ENCODE measurements at regions not wholly inside any gene's neighbourhood (a gene's known extent, or its start where the extent isn't known, plus 50 kb on each side); places are given as distances from the start of the nearest gene placed in this dataset.

DNA sequence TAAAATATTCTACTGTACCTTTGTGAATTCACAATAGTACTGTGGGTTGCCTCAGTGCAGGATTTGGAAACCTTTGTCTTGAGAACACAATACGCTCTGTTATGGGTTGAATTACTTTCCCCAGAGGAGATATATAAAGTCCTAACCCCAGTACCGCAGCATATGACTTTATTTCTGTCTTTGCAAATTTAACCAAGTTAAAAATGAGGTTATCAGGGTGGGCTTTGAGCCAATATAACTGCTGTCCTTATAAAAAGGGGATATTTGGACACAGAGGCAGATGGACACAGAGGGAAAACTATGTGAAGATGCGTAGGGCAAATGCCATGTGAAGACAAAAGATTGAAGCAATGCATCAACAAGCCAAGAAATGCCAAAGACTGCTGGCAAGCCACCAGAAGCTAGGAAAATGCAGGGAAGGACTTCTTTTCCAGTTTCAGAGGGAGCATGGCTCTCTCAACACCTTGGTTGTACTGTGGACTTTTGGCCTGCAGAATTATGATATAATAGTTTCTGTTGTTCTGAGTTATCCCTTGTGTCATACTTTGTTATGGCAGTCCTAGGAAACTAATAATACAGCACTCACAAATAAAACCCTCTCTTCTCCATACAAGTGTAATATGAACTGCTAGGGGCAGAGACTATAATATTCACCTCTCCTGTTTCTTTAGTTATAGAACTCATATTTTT is 292.6 kb upstream of the SPTLC3 start:
- Histone ChIP-seq H3K27ac (ENCODE audit: low read depth, low read length) (no peak overlapping the region), H3K36me3 (ENCODE audit: control insufficient read depth in 2 of 3, insufficient read depth in 3 of 3, low read length in 3 of 3) (no peaks in the 10 kb centered on the region), H3K4me3 (ENCODE audit: low read length) (no peak overlapping the region), H3K27me3 (ENCODE audit: control insufficient read depth in 2 of 2, insufficient read depth in 2 of 2, low read length in 2 of 2) (no peaks in the 10 kb centered on the region), H3K9me3 (ENCODE audit: control insufficient read depth in 2 of 3, low read length in 3 of 3) (no peaks in the 10 kb centered on the region), H3K4me1 (ENCODE audit: control insufficient read depth in 2 of 2, insufficient read depth in 2 of 2, low read length in 2 of 2) (no peaks in the 10 kb centered on the region)
- POLR2A ChIA-PET, result no interaction called here
- Mint-ChIP-seq H3K9me3 (peaks cover 0 to 6% (median 3%) of the 10 kb centered on the region in 11 donors), H3K36me3 (no peaks in the 10 kb centered on the region), H3K4me1 (no peaks in the 10 kb centered on the region), H3K27ac (no peak overlapping the region), H3K27me3 (no peaks in the 10 kb centered on the region), H3K4me3 (no peak overlapping the region)
- DNase-seq (no peak), ATAC-seq (no peak)
- intact Hi-C loops (cut with micrococcal nuclease), result no loop called here
- CTCF ChIA-PET, result no interaction called here

DNA sequence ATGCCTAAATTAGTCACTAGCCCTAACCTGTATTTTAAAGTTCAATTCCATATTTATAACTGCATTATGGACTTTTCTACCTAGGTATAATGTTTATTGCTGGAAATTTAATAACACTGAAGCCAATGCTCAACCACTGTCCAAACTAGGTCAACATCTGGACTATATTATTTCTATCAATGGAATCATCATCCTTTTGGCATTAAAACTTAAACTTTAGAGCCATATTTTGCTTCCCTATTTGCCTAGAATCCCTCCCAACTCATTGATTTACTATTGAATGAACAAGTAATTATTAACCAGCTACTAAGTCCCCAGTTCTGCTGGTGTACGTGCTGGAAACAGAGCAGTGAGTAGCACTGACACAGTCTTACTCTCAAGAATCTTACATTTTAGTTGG is 291.7 kb upstream of the SPTLC3 start:
- Mint-ChIP-seq H3K27ac (no peak overlapping the region), H3K36me3 (no peaks in the 10 kb centered on the region), H3K4me3 (no peak overlapping the region), H3K9me3 (peaks cover 0 to 8% (median 4%) of the 10 kb centered on the region in 11 donors), H3K27me3 (no peaks in the 10 kb centered on the region), H3K4me1 (no peaks in the 10 kb centered on the region)
- intact Hi-C loops (cut with micrococcal nuclease), result no loop called here
- DNase-seq (no peak), ATAC-seq (no peak)
- Histone ChIP-seq H3K4me1 (ENCODE audit: control insufficient read depth in 2 of 2, insufficient read depth in 2 of 2, low read length in 2 of 2) (no peaks in the 10 kb centered on the region), H3K4me3 (ENCODE audit: low read length) (no peak overlapping the region), H3K27ac (ENCODE audit: low read depth, low read length) (no peak overlapping the region), H3K9me3 (ENCODE audit: control insufficient read depth in 2 of 3, low read length in 3 of 3) (no peaks in the 10 kb centered on the region), H3K27me3 (ENCODE audit: control insufficient read depth in 2 of 2, insufficient read depth in 2 of 2, low read length in 2 of 2) (no peaks in the 10 kb centered on the region), H3K36me3 (ENCODE audit: control insufficient read depth in 2 of 3, insufficient read depth in 3 of 3, low read length in 3 of 3) (no peaks in the 10 kb centered on the region)
- ChIA-PET CTCF (no interaction called here), POLR2A (no interaction called here)

DNA sequence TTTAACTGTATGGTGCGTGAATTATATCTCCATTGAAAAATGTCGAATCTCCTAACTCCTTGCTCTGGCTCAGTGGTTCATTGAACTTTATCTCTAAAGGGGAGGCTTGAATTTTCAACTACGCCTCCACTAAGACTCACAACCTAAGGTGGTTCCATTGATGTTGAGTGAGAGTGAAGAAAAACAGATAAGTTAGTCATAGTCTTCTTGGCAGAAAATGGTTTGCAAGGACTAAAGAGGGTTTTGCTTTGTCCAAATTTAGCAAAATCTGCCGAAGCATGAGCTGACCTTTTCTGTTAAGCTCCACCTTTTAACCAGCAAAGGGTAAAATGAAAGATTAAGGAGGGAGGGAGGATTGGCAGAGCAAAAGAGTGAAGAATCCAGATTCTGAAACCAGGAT is 290.2 kb upstream of the SPTLC3 start:
- Histone ChIP-seq H3K36me3 (ENCODE audit: control insufficient read depth in 2 of 3, insufficient read depth in 3 of 3, low read length in 3 of 3) (no peaks in the 10 kb centered on the region), H3K4me3 (ENCODE audit: low read length) (no peak overlapping the region), H3K9me3 (ENCODE audit: control insufficient read depth in 2 of 3, low read length in 3 of 3) (no peaks in the 10 kb centered on the region), H3K27me3 (ENCODE audit: control insufficient read depth in 2 of 2, insufficient read depth in 2 of 2, low read length in 2 of 2) (no peaks in the 10 kb centered on the region), H3K27ac (ENCODE audit: low read depth, low read length) (no peak overlapping the region), H3K4me1 (ENCODE audit: control insufficient read depth in 2 of 2, insufficient read depth in 2 of 2, low read length in 2 of 2) (no peaks in the 10 kb centered on the region)
- Mint-ChIP-seq H3K36me3 (no peaks in the 10 kb centered on the region), H3K4me1 (no peaks in the 10 kb centered on the region), H3K4me3 (no peak overlapping the region), H3K9me3 (peaks cover 0 to 14% (median 4%) of the 10 kb centered on the region in 11 donors), H3K27ac (no peak overlapping the region), H3K27me3 (no peaks in the 10 kb centered on the region)
- POLR2A ChIA-PET, result no interaction called here
- no peak for ATAC-seq
- DNase-seq, result no peak
- intact Hi-C loops (cut with micrococcal nuclease), result no loop called here
- CTCF ChIA-PET, result no interaction called here

DNA sequence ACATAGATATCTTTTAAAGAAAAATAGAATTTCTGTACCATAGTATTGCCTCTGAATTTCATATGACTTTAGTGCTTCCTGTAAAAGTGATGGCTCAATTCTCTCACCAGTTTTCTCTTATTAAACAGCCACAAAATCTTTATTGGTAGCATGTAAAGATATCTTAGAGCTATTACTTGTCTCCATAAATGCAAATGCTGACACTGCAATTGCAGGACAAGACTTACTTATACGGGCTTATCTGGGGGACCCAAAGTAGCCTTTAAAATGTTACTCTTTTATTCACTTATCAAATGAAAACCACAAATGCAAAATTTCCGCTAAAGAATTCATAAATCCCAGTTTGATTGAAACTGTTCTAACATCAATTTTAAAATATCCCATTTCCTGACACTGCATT is 287.1 kb upstream of the SPTLC3 start:
- intact Hi-C loops (cut with micrococcal nuclease), result no loop called here

DNA sequence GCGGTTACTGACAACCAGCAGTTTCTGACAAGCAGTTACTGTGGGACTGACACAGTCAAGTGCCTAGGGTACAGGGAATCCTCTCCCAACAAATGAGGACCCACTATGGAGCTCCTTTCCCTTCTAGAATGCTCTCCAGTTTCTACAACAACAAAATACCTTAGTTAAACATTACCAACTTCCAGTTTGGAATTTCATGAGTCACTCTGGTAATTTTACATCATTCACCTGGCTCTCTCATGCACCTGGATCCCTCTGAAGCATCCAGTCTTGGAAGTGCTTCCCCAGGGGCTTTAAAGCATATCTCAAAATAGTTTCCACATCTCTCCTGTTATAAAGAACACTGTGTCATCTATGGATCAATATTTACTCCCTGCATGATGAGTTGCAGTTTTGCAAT is 286.7 kb upstream of the SPTLC3 start:
- intact Hi-C loops (cut with micrococcal nuclease), result no loop called here
- no peaks in the 10 kb centered on the region for H3K36me3 Mint-ChIP-seq
- peaks cover 0 to 8% (median 4%) of the 10 kb centered on the region in 11 donors for H3K9me3 Mint-ChIP-seq
- peaks cover 0 to 4% (median 0%) of the 10 kb centered on the region in 5 donors for H3K27me3 Mint-ChIP-seq
- CTCF ChIA-PET, result no interaction called here
- DNase-seq (no peak), ATAC-seq (no peak)
- H3K4me1 Mint-ChIP-seq, result peaks cover 0 to 1% (median 0%) of the 10 kb centered on the region in 7 donors
- H3K27ac Mint-ChIP-seq, result no peak overlapping the region
- Histone ChIP-seq H3K4me1 (ENCODE audit: control insufficient read depth in 2 of 2, insufficient read depth in 2 of 2, low read length in 2 of 2) (no peaks in the 10 kb centered on the region), H3K9me3 (ENCODE audit: control insufficient read depth in 2 of 3, low read length in 3 of 3) (no peaks in the 10 kb centered on the region), H3K27ac (ENCODE audit: low read depth, low read length) (no peak overlapping the region), H3K36me3 (ENCODE audit: control insufficient read depth in 2 of 3, insufficient read depth in 3 of 3, low read length in 3 of 3) (no peaks in the 10 kb centered on the region), H3K27me3 (ENCODE audit: control insufficient read depth in 2 of 2, insufficient read depth in 2 of 2, low read length in 2 of 2) (no peaks in the 10 kb centered on the region), H3K4me3 (ENCODE audit: low read length) (no peak overlapping the region)
- POLR2A ChIA-PET, result no interaction called here
- no peak overlapping the region for H3K4me3 Mint-ChIP-seq

More for the DNA sequence above, 287.1 kb upstream of the SPTLC3 start:
- H3K9me3 ChIP-seq (ENCODE audit: control insufficient read depth in 2 of 3, low read length in 3 of 3), result no peaks in the 10 kb centered on the region
- peaks cover 0 to 4% (median 0%) of the 10 kb centered on the region in 5 donors for H3K27me3 Mint-ChIP-seq
- H3K9me3 Mint-ChIP-seq, result peaks cover 0 to 8% (median 4%) of the 10 kb centered on the region in 11 donors
- H3K4me3 ChIP-seq (ENCODE audit: low read length), result no peak overlapping the region
- ATAC-seq, result no peak
- CTCF ChIA-PET, result no interaction called here
- no peaks in the 10 kb centered on the region for H3K36me3 ChIP-seq (ENCODE audit: control insufficient read depth in 2 of 3, insufficient read depth in 3 of 3, low read length in 3 of 3)
- POLR2A ChIA-PET, result no interaction called here
- no peak overlapping the region for H3K27ac Mint-ChIP-seq
- H3K27me3 ChIP-seq (ENCODE audit: control insufficient read depth in 2 of 2, insufficient read depth in 2 of 2, low read length in 2 of 2), result no peaks in the 10 kb centered on the region
- DNase-seq, result no peak
- H3K4me1 ChIP-seq (ENCODE audit: control insufficient read depth in 2 of 2, insufficient read depth in 2 of 2, low read length in 2 of 2), result no peaks in the 10 kb centered on the region
- H3K4me3 Mint-ChIP-seq, result no peak overlapping the region
- peaks cover 0 to 1% (median 0%) of the 10 kb centered on the region in 7 donors for H3K4me1 Mint-ChIP-seq
- H3K27ac ChIP-seq (ENCODE audit: low read depth, low read length), result no peak overlapping the region
- H3K36me3 Mint-ChIP-seq, result no peaks in the 10 kb centered on the region

DNA sequence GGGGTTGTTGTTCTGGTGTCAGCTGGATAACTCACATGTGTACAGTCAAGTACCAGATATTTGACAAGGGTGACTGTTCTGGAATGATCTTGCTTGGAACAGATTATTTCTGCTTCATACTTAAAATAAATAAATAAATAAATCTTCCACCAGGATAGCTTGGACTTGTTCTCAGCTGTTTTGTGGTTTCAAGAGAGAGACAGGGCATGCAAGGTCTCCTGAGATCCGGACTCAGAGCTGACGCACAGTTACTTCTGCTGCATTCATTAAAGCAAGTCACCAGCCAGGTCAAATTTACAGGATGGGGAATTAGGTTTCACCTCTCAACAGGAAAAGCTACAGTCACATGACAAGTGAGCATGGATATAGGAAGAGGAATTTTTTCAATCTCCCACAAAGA is 285.0 kb upstream of the SPTLC3 start:
- ChIA-PET POLR2A (no interaction called here), CTCF (no interaction called here)
- Histone ChIP-seq H3K4me1 (ENCODE audit: control insufficient read depth in 2 of 2, insufficient read depth in 2 of 2, low read length in 2 of 2) (no peaks in the 10 kb centered on the region), H3K36me3 (ENCODE audit: control insufficient read depth in 2 of 3, insufficient read depth in 3 of 3, low read length in 3 of 3) (no peaks in the 10 kb centered on the region), H3K27me3 (ENCODE audit: control insufficient read depth in 2 of 2, insufficient read depth in 2 of 2, low read length in 2 of 2) (no peaks in the 10 kb centered on the region), H3K27ac (ENCODE audit: low read depth, low read length) (no peak overlapping the region), H3K4me3 (ENCODE audit: low read length) (no peak overlapping the region), H3K9me3 (ENCODE audit: control insufficient read depth in 2 of 3, low read length in 3 of 3) (no peaks in the 10 kb centered on the region)
- H3K27me3 Mint-ChIP-seq, result peaks cover 0 to 4% (median 0%) of the 10 kb centered on the region in 5 donors
- ATAC-seq (no peak), DNase-seq (no peak)
- no peak overlapping the region for H3K27ac Mint-ChIP-seq
- H3K9me3 Mint-ChIP-seq, result peaks cover 0 to 8% (median 4%) of the 10 kb centered on the region in 11 donors
- intact Hi-C loops (cut with micrococcal nuclease), result no loop called here
- H3K36me3 Mint-ChIP-seq, result no peaks in the 10 kb centered on the region
- no peak overlapping the region for H3K4me3 Mint-ChIP-seq
- H3K4me1 Mint-ChIP-seq, result peaks cover 0 to 1% (median 0%) of the 10 kb centered on the region in 7 donors

DNA sequence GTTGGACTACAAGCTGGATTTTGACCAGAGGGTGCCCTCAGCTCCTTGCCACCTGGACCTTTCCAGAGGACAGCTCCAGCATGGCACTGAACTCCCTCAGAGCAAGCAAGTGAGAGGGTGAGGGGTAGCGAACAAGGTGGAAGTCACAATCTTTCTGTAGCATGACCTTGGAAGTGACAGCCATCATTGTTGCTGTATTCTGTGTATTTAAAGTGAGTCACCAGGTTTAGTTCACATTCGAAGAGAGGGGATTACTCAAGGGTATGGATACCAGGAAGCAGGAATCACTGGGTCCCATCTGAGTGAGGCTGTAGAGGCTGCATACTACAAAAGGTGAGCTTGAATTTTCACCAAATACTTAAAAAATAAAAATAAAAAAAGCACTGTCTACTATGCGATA is 280.0 kb upstream of the SPTLC3 start:
- Histone ChIP-seq H3K27me3 (ENCODE audit: control insufficient read depth in 2 of 2, insufficient read depth in 2 of 2, low read length in 2 of 2) (no peaks in the 10 kb centered on the region), H3K9me3 (ENCODE audit: control insufficient read depth in 2 of 3, low read length in 3 of 3) (no peaks in the 10 kb centered on the region), H3K4me3 (ENCODE audit: low read length) (no peak overlapping the region), H3K27ac (ENCODE audit: low read depth, low read length) (no peak overlapping the region), H3K4me1 (ENCODE audit: control insufficient read depth in 2 of 2, insufficient read depth in 2 of 2, low read length in 2 of 2) (no peaks in the 10 kb centered on the region), H3K36me3 (ENCODE audit: control insufficient read depth in 2 of 3, insufficient read depth in 3 of 3, low read length in 3 of 3) (no peaks in the 10 kb centered on the region)
- ChIA-PET CTCF (no interaction called here), POLR2A (no interaction called here)
- peaks cover 0 to 4% (median 0%) of the 10 kb centered on the region in 5 donors for H3K27me3 Mint-ChIP-seq
- no peak overlapping the region for H3K4me3 Mint-ChIP-seq
- no peaks in the 10 kb centered on the region for H3K36me3 Mint-ChIP-seq
- DNase-seq (no peak), ATAC-seq (no peak)
- intact Hi-C loops (cut with micrococcal nuclease), result no loop called here
- H3K9me3 Mint-ChIP-seq, result peaks cover 0 to 12% (median 0%) of the 10 kb centered on the region in 11 donors
- no peak overlapping the region for H3K27ac Mint-ChIP-seq
- peaks cover 0 to 1% (median 0%) of the 10 kb centered on the region in 7 donors for H3K4me1 Mint-ChIP-seq

Measured in naive thymus-derived CD4-positive, alpha-beta T cell (primary cell).